ENCODE measurements at regions not wholly inside any gene's neighbourhood (a gene's known extent, or its start where the extent isn't known, plus 50 kb on each side); places are given as distances from the start of the nearest gene placed in this dataset.
"Not testable (repeated sequence)": the region's sequence is repeated elsewhere in the genome, so short reads cannot be mapped to it uniquely, and the experiment has no call there.

DNA sequence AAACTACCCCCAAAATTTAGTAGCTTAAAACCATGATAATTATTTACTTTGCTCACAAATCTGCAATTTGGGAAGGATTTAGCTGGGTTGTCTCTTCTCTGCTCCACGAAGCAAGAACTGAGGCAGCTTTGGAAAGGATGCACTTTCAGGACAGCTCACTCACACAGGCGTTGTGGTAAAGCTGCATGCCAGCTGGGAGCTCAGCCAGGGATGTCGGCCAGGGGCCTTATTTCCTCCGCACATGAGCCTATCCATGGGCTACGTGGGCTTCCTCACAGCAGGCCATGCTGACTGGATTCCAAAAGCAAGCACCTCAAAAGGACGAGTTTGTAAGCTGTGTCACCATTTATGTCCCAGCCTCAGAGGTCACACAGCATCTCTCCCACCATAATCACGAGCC is 301.3 kb upstream of the IGF1R start:
- DNase-seq (ENCODE audit: extremely low read depth in 1 of 11, low read depth in 9 of 11, low spot score in 4 of 11) = no peak

DNA sequence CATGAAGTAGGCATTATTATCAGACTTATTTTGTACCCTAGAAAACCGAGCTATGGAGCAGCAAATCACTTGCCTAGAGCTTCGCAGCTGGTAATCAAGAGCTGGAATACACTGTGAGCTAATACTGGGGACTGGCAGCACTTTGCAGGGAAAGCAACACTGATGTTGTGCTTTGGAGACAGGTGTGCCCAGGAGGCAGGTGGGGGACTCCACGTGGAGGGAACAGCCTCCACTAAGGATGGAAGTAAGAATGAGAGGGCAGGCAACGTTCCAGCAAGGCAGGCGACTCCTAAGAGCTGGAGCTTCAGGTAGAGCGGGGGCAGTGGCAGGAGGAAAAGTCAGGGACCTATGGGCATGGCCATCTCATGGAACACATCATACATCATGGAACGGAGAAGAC is 300.5 kb upstream of the IGF1R start:
- no peak for DNase-seq (ENCODE audit: extremely low read depth in 1 of 11, low read depth in 9 of 11, low spot score in 4 of 11)

DNA sequence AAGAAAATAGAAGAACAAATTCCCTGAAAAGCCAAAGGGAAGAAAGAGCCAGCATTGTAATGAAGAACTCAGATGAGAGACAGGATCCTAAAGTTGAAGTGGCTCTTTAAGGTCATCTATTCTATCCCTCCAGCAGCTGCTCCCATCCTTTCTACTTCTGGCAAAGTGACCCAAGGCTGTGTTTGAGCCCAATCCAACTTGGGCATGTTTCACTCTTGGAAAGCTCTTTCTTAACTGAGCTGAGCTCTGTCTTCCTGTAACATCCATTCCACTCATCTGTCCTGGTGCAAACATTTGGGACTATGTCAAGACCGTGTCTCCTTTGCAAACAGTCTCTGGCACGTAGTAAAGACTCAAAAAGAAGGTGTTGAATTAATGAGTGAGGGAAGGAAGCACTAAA is 298.1 kb upstream of the IGF1R start:
- no peak for DNase-seq (ENCODE audit: extremely low read depth in 1 of 11, low read depth in 9 of 11, low spot score in 4 of 11)

DNA sequence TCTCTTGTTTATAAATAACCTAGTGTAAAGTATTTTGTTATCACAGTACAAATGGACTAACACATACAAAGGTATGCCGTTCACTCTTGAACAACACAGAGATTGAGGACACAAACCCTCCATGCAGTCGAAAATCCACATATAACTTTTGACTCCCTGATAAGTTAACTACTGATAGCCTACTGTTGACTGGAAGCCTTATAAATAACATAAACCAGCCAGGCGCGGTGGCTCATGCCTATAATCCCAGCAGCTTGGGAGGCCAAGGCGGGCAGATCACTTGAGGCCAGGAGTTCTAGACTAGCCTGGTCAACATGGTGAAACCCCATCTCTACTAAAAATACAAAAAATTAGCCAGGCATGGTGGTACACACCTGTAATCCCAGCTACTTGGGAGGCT is 290.1 kb upstream of the IGF1R start:
- DNase-seq (ENCODE audit: extremely low read depth in 1 of 11, low read depth in 9 of 11, low spot score in 4 of 11) = not testable (repeated sequence)

DNA sequence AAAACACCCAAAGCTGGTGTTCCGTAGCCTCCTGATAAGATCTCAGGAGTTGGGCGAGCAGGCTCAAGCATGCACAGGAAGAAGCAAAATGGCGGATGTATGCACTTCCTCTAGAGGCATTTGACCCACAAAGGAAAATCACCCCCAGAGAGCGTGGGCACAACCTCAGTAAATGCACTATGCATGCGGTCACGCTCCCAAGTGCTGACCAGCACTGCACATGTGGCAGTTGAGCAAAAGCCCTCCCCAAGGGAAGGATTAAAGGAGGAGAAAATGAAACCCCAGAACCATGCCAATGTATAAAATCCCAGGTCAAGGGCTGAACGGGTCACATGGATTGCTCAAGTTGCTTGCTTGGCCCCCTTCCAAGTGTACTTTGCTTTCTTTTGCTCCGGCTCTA is 289.4 kb upstream of the IGF1R start:
- DNase-seq (ENCODE audit: extremely low read depth in 1 of 11, low read depth in 9 of 11, low spot score in 4 of 11) = no peak

DNA sequence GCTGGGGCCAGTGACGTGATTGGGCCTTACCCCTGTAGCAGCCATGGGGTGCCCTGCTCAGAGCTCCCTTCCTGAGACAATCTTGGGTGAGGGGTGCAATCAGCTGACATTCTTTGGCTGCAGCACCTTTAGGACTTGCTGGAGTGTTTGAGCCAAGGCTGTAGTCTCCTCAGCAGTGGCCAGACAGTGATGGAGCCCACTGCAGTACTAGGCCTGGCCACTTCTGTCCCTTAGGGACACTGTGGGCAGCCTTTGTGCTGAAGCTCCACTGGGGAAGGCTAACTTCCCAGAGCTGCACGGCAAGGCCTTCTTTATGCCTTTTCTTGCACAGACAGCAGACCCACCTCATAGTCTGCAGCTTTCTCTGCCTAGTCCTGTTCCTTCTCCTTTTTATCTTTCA is 284.9 kb upstream of the IGF1R start:
- no peak for DNase-seq (ENCODE audit: extremely low read depth in 1 of 11, low read depth in 9 of 11, low spot score in 4 of 11)

DNA sequence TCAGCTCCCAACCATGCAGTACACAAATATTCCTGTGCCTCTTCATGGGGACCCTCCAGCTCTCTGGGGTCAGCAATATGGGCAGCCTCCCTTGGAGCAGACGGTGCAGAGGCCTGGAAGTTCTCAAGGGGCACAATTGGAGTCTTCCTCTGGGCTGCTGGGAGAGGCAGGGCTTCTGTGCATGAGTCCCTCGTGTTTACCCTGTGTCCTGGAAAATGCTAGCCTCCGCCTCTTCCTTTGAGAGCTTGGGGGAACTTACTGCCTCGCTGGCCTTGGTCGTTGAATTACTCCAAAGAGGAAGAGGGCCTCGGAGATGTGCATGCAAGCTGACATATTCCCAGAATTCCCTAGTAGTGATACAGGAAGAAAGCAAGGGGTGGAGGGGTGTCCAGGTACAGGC is 284.4 kb upstream of the IGF1R start:
- no peak for DNase-seq (ENCODE audit: extremely low read depth in 1 of 11, low read depth in 9 of 11, low spot score in 4 of 11)

DNA sequence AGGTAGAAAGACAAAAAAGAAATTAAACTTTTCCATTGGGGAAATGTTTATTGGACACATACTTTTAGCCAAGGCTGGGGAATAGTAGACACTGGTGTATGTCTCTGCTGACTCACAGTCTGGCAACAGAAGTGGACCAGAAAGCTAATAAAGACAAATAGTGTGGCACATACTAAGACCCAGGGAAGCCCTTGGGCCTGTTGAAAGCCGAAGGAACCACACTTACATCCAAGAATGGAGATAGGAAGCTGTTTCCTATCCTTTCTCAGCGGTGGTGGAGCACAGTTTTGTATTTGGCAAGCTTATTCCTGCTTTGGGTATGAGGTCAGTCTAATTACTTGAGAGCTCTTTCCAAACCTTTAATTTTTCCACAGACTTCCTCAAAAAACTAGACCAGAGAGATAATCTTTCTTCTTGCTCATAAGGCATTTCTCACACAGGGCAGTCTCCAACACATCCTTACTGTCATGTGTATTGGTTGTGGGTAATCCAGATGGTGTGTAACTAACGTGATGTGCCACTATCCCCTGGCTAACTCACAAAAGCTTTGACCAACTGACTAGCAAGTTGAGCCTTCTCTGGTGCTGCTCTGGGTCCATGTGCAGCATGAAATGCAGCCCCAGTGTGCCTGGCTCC is 279.1 kb upstream of the IGF1R start:
- DNase-seq (ENCODE audit: extremely low read depth in 1 of 11, low read depth in 9 of 11, low spot score in 4 of 11) = no peak

DNA sequence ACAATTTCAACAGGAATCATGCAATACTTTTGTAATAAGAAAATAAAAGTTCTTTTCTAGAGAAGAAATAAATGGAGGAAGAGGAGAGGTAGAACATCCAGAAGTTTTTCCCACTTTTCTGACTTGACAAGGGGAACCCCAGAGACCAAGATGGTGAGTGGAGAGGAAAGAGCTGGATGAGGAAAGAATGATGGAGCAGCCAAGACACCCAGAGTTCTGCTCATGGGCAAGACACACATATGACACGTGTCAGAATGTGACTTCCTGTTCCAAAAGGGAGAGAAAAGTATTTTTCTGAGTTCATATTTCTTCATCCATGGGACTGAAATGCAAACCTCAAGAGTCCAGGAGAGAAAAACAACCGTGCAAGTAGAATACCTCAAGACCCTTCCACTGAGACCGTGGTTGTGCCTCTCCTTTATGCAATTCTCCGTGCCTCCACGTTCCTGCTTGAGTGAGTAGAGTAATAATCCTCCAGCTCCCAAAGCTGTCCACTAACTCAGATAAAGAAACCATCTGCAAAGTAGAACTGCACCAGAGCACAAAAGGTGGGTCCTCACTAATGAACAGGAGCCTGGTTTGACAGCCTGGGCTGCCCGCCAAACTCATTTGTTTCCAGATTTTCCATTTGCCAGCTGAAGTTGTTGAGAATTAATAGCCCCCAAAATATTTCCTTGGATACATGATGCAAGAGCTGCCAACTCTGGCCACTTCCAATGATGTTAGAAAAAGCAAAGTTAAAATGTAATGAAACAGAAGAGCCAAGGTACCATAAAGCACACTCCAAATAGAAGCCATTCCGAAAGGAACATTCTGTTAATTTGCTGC is 272.6 kb upstream of the IGF1R start:
- no peak for DNase-seq (ENCODE audit: extremely low read depth in 1 of 11, low read depth in 9 of 11, low spot score in 4 of 11)

DNA sequence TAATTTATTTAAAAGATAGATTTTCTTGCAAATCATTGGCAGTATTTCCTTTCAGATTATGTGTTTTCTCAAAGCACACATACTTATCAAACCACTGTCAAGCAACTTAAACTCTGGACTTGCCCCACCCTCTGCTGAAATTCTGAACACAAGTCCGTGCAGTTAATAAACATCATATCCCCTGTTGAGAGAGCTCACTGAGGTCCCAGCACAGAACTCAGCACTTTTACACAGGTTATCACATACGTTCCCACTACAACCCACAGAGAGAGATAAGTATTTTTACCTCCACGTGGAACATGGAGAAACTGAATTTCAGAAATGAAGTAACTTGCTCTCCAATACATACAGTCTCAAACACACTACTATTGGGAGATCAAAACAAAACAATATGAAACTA is 267.6 kb upstream of the IGF1R start:
- no peak for DNase-seq (ENCODE audit: extremely low read depth in 1 of 11, low read depth in 9 of 11, low spot score in 4 of 11)

DNA sequence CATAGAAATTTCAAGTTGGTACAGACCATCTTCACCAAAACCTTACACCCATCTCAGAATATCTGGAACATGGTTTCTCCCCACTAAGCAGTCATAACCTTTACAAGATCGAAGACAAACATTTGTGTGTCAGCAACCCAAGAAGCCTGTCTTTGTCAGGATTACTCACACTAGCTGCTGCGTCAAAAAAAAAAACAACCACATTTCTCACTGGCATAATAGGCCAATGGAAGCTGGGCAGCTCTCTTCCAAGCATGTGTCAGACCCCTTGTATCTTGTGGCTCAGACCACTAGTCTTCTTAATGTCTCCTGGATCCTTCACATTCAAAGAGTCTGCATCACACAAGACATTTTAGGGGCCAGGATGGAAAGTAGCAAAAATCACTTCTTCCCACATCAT is 266.9 kb upstream of the IGF1R start:
- no peak for DNase-seq (ENCODE audit: extremely low read depth in 1 of 11, low read depth in 9 of 11, low spot score in 4 of 11)

DNA sequence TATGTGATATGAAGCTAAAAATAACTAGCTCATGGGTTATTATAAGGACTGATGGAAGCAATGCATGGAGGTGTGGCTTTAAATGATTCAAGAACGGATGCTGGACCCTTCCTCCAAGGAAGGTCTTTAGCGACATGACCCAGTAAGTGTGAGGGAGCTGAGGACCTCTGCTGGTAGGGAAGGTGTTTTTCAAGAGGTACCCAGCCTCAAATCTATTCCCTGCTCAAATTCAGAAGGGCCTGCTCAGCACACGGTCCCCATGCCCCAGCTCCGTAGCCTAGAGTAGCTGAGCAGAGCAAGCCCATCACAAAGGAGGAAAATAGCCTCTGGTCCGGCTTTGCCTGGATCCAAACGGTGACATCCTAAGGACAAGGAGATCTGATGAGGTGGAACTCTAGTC is 266.2 kb upstream of the IGF1R start:
- DNase-seq (ENCODE audit: extremely low read depth in 1 of 11, low read depth in 9 of 11, low spot score in 4 of 11) = no peak

DNA sequence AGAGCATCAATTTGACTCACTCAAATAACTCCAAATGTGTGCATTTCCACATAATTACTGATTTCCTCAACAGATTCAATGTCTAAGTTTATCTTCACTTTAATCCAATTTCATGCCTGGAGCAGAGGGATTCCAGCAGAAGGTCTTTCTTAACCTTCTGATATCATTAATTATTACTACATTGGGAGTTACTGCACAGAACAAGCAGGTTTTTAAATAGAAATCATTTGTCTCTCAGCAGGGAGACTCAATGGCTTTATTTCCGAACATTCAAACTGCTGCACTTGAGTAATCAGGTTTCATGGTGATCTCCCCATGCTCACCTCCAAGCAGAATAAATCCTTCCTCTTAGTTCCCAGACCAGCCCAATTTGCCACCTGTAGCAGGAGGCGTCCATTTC is 264.8 kb upstream of the IGF1R start:
- DNase-seq (ENCODE audit: extremely low read depth in 1 of 11, low read depth in 9 of 11, low spot score in 4 of 11) = no peak

DNA sequence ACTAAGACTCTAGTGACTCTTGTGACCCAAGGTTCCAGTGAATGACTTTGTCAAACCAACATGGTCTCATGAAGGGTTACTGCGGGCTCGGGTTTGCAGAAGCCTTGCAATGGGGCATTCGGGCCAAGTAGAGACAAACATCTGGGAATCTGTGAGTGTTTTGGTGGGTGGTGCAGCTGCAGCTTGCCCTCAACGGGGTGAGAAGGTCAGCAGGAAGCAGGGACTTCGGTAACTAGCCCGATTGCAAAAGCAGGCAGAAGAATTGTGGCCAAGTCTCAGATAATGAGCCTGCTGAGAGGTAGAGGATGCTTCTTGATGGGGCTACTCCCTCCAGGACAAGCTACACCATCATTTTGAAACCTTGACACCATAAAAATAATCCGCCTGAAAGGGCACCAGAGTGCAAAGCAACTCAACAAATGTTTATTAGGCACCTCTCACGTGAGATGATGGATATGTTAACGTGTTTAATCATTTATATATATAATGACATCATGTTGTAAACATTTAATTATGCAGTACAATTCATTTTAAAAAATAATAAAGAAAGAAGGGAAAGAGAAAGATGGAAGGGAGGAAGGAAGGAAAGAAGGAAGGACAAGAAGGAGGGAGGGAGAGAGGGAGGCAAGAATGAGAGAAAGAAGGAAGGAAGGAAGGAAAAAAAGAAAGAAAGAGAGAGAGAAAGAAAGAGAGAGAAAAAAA is 263.9 kb upstream of the IGF1R start:
- no peak for DNase-seq (ENCODE audit: extremely low read depth in 1 of 11, low read depth in 9 of 11, low spot score in 4 of 11)

DNA sequence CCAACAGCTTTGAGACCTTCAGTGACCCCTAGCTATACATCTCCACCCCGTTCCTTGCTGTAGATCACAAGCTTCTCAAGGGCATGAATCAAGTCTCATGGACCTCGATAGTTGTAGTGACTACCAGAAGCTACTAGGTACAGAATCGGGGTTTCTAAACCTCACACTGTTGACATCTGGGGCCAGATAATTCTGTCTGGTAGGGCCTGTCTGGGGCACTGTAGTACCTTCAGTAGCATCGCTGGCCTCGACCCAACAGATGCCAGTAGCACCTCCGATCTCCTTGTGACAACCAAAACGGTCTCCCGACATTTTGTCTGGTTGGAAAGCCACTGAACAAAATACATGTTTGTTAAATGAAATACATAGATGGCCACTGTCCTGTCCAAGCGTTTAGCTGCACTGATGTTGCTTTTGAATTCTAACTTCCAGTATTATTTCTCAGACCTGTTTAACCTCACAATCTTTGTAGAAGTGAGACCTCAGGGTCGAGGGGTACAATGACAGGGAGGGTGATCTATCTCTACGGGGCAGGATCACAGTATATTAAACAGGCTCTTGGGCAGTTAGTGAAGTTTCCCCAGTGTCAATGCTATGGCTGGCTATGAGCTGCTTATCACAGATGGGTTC is 262.5 kb upstream of the IGF1R start:
- DNase-seq (ENCODE audit: extremely low read depth in 1 of 11, low read depth in 9 of 11, low spot score in 4 of 11) = no peak

DNA sequence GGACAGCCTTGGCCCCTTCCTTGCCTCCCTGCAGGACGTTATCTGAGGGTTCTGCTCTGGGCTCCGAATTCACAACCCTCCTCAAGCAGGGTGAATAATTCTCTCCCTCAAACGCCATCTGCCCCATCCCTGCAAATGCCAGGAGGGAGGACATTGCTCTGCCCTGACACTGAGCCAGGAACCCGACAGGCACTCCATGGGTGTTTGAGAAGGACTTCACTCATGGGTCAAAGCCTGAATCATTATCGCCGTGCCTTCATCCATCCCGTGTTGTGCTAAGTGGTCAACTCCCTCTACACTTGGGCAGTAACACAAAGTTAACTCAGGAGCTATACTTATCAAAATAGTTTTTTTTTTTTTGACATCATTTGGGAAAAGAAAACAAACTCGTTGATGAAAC is 261.8 kb upstream of the IGF1R start:
- DNase-seq (ENCODE audit: extremely low read depth in 1 of 11, low read depth in 9 of 11, low spot score in 4 of 11) = no peak

DNA sequence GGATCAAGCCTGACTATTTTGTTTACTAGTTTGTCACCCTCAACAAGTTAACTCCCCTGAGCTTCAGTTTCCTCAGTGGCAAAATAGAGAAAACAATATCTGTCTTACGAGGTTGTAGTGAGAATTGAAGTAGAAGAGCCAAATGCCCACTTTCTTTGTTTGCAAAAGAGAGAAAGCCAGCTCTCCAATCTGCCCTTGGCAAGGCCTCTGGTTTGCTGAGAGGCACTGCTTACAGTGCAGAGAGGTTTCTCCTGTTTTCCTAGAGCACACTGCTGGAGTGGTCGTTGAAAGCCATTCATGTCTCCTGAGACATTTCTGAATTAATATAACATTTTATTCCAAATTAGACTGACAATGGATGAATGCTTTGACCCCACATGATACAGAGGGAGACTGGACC is 260.5 kb upstream of the IGF1R start:
- DNase-seq (ENCODE audit: extremely low read depth in 1 of 11, low read depth in 9 of 11, low spot score in 4 of 11) = no peak

DNA sequence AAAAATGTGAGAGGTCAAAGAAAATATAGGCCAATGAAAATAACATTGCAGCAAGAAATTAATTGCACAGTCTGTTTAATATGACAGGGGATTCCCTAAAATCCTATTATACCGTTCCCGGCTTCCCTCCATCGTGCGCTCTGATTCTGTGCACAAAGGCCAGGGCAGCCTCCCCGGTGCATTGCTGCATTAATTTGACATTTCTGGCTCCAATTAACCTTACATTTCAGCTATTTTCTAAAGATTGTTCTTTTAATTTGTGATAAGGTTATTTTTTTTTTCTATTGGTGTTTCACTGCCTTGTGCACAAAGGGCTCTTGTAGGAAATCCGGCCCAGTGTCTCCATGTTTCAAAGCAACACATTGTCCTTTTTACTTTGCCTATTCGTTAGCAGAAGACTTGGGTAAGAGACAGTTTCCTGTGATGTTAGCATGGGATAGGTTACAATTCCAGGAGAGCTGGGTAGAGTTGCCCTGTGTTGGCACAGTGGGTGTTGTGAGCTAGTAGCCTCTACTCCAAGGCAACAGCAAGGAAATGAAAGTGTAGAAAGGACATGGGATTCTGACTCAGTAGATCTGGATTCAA is 257.3 kb upstream of the IGF1R start:
- no peak for DNase-seq (ENCODE audit: extremely low read depth in 1 of 11, low read depth in 9 of 11, low spot score in 4 of 11)

DNA sequence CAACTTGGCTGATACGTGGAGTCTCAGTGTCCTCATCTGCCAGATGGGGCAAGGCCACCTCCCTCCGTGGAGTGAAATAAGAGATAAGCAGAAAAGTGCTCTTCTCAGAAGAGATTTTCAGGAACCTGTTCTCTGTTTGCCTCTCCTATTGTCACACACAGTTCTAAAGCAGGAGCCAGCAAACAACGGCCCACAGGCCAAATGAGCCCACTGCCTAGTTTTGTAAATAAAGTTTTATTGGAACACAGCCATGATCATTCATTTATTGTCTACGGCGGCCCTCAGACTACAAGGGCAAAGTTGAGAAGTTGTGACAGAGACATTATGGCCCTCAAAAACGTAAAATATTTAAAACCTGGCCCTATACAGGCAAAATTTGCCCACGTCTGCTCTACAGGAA is 256.8 kb upstream of the IGF1R start:
- no peak for DNase-seq (ENCODE audit: extremely low read depth in 1 of 11, low read depth in 9 of 11, low spot score in 4 of 11)

DNA sequence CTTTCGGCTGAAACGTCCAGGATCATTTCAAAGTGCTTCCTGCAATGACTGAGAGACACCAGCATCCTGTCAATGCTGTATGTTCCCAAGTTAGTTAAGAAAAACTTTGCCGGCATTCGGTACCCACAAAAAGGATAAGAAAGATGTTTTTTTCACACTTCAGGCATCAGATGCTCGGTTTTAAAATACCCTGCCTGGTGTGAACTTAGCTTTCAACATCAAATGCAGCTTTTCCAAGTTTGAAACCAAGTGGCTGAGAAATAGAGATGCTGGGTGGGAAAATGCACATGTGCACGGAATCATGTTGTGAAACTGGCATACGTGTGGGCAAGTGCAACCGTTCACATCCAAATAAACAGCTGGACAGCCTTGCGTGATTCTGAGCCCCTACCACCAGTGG is 254.9 kb upstream of the IGF1R start:
- no peak for DNase-seq (ENCODE audit: extremely low read depth in 1 of 11, low read depth in 9 of 11, low spot score in 4 of 11)
